SU-DHL-6 (cell line): ENCODE measurements at regions not wholly inside any gene's neighbourhood (a gene's known extent, or its start where the extent isn't known, plus 50 kb on each side); places are given as distances from the start of the nearest gene placed in this dataset.

Source experiments
- CTCF ChIP-seq: fragments of 200-600 bp; sonication (generic); IDR thresholded peaks from one replicate; pipeline ENCODE4 v1.5.1; 2017; ENCODE audit warnings: antibody characterized with exemption, mild to moderate bottlenecking, low read length, moderate library complexity; ENCODE audit not compliant: insufficient read depth, poor library complexity, severe bottlenecking
- EZH2phosphoT487 ChIP-seq: fragments of 200-600 bp; sonication (generic), shearing (Covaris generic); conservative IDR thresholded peaks from 2 replicates; pipeline ENCODE4 v1.6.1; 2018; ENCODE audit warnings: mild to moderate bottlenecking, antibody characterized with exemption, low read length, moderate library complexity, mixed read lengths

- TF ChIP-seq CTCF (no peak), EZH2phosphoT487 (no peak)
These were observed 1554.7 kb upstream of the TENM4 start for GRCh38 chr11:80995523-80995922.
